ENCODE measurements at regions not wholly inside any gene's neighbourhood (a gene's known extent, or its start where the extent isn't known, plus 50 kb on each side); places are given as distances from the start of the nearest gene placed in this dataset.
"Not testable (repeated sequence)": the region's sequence is repeated elsewhere in the genome, so short reads cannot be mapped to it uniquely, and the experiment has no call there.

DNA sequence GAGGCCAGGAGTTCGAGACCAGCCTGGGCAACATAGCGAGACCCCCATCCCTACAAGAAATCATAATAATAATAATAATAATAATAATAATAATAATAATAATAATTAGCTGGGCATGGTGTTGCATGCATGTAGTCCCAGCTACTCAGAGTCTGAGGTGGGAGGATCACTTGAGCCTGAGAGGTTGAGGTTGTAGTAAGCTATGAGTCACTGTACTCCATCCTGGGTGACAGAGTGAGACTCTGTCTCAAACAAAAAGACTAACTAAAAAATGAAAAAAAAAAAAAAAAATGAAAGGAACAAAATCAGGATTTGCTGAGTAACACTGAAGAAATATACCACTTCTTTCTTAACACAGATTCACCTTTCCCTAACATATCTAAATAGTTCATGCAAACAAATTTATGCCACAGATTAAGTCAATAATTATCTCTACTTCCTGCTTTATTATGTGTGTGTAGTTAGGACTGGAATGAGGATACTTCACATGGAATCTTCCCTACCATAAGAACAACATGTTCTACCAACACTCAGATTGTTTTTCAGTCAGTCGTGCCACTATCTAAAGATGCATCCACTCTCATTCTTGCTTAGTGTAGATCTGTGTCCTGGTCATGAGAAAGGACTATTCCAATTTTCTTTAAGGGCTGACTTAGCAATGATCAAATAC is 928.7 kb downstream of the SLC4A3 start:
- DNase-seq (ENCODE audit: low read depth), result no peak

DNA sequence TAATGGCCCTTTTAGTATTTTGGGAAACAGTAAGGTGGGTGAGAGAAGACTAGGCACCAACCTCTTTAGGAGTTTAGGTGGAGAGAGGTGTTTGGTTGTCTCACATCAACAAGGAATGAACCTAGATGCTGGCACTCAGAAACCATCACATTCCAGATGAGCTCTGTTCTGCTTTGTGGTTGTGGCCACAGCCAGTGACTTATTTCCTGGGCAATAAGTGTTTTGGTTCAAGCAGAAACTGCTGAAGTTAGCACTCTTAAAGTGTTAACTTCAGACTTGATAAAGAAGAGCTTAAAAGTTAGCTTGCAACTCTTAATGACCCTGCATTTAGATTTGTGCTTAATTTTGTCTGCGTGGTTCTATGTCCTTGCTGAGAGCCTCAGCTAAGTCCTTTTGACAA is 929.2 kb downstream of the SLC4A3 start:
- DNase-seq (ENCODE audit: low read depth), result peak; percentile 45

GRCh38 chr2:220560192-220560591 is 932.8 kb downstream of the SLC4A3 start:
- DNase-seq (ENCODE audit: low read depth), result no peak

DNA sequence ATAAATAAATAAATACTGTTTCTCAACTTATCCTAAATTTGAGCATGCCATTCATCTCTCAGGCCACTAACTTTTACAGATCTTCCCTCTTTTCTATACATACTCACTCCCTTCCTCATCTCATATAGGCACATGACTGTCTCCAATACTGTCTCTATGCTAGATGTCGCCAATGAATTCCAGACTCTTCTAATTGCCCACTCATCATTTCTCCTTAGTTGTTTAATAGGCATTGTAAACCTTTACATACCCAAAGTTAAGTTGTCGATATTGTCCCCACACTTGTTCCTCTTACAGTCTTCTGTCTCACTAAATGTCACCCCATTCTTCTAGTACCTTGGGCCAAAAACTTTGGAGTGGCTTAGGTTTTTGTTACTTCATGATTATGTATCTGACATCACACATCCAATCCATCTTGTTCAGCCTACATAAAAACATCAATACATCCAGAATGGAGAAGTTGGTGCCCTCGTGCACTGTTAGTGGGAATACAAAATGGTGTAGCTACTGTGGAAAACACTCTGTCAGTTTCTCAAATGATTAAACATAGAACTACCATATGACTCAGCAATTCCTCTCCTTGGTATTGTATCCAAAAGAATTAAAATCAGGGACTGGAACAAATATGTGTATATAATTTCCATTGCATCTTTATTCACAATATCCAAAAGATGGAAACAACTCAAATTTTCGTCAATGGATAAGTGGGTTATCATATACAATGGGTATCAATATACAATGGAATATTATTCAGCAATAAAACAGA is 935.1 kb downstream of the SLC4A3 start:
- DNase-seq (ENCODE audit: low read depth), result no peak

- no peak for DNase-seq (ENCODE audit: low read depth)
These were observed 940.9 kb downstream of the SLC4A3 start for GRCh38 chr2:220568296-220568695.

GRCh38 chr2:220569112-220569897 is 941.9 kb downstream of the SLC4A3 start:
- no peak for DNase-seq (ENCODE audit: low read depth)

DNA sequence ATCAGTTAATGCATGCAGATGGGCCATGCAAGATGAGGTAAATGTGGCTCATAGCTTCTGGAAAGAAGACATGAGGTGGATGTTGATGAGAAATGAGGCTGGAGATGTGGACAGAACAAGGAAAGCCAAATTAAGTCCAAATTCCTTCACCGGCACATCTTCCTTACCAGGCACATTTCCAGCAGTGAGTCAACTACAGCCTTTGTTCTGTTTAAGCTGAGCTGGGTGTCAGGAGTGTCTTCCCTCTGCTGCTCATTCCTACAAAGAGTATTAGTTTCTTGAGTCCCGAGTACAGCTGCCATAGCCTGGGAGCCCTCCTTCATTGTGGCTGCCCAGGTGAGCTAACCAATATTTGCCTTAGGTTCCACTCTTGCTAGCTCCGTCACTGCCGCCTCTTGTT is 945.0 kb downstream of the SLC4A3 start:
- no peak for DNase-seq (ENCODE audit: low read depth)

- no peak for DNase-seq (ENCODE audit: low read depth)
These were observed 946.6 kb downstream of the SLC4A3 start for GRCh38 chr2:220574038-220574437.

- DNase-seq (ENCODE audit: low read depth), result no peak
These were observed 948.5 kb downstream of the SLC4A3 start for GRCh38 chr2:220575963-220576362.

GRCh38 chr2:220579452-220579851 is 952.0 kb downstream of the SLC4A3 start:
- no peak for DNase-seq (ENCODE audit: low read depth)

- no peak for DNase-seq (ENCODE audit: low read depth)
These were observed 952.7 kb downstream of the SLC4A3 start for GRCh38 chr2:220580113-220580512.

- no peak for DNase-seq (ENCODE audit: low read depth)
These were observed 956.3 kb downstream of the SLC4A3 start for GRCh38 chr2:220583725-220584124.

- no peak for DNase-seq (ENCODE audit: low read depth)
These were observed 957.8 kb downstream of the SLC4A3 start for GRCh38 chr2:220585241-220585640.

DNA sequence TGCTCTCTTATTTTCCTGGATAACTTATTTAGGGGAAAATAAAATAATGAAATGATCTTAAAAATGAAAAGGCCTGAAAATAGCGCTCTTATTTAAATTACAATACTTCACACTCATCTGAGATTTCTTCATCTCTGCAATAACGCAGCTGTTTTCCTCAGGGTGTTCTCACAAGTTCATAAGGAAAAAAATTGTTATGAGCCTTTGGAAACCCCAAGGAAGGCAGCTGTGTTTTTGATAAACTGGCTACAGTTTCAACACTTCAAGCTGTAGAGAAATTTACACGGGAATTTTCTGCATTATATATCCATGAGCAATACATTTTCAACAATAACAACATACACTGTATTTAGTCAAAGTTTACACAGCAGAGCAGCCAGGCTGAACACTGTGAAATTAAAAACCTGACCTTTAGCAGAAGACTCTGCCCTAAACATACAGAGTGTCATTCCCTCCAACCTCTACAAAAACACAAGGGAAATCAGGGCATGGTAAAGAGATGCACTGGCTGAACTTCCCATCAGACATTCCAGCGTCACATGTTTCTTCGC is 959.6 kb downstream of the SLC4A3 start:
- peak; percentile 11 for DNase-seq (ENCODE audit: low read depth)

DNA sequence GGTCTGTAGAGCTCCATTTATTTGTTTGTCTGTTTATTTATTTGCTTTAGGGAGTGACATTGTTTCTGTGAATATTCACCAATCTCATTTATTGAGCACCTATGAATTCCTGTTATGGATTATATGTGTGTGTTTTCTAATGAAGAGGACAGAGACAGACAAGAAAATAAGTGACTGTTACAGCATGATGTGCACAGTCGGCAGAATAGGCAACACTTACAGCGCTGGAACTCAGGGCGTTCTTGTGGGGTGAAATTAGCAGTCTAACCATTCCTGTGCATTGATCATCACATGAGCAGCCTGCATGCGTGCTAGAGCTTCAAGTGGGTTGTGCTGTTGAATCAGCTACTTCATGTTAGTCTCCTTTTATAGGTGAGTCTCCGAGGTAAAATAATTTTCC is 960.7 kb downstream of the SLC4A3 start:
- DNase-seq (ENCODE audit: low read depth), result no peak

- DNase-seq (ENCODE audit: low read depth), result no peak
These were observed 963.0 kb downstream of the SLC4A3 start for GRCh38 chr2:220590476-220590875.

GRCh38 chr2:220593526-220593925 is 966.1 kb downstream of the SLC4A3 start:
- DNase-seq (ENCODE audit: low read depth), result no peak

DNA sequence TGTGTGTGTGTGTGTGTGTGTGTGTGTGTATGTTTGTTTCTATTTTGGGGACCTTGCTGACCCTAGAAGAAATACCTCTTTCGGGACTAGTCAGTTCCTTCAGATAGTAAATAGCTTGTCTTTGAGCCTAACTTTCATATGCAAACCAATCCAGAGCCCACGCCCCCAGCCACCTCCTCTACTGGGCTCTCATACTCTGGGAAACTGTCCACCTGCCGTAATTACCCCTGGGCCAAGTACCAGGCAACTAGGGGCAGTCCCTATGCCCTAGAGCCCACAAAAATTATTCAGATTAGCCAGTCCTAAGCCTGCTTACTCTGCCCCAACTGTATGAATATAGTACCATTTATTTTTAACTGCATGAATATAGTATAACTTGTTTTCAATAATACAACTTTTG is 970.4 kb downstream of the EPHA4 start:
- DNase-seq (ENCODE audit: low read depth), result no peak

GRCh38 chr2:220613004-220613403 is 959.1 kb downstream of the EPHA4 start:
- not testable (repeated sequence) for DNase-seq (ENCODE audit: low read depth)

GRCh38 chr2:220614064-220614463 is 958.0 kb downstream of the EPHA4 start:
- DNase-seq (ENCODE audit: low read depth), result no peak

DNA sequence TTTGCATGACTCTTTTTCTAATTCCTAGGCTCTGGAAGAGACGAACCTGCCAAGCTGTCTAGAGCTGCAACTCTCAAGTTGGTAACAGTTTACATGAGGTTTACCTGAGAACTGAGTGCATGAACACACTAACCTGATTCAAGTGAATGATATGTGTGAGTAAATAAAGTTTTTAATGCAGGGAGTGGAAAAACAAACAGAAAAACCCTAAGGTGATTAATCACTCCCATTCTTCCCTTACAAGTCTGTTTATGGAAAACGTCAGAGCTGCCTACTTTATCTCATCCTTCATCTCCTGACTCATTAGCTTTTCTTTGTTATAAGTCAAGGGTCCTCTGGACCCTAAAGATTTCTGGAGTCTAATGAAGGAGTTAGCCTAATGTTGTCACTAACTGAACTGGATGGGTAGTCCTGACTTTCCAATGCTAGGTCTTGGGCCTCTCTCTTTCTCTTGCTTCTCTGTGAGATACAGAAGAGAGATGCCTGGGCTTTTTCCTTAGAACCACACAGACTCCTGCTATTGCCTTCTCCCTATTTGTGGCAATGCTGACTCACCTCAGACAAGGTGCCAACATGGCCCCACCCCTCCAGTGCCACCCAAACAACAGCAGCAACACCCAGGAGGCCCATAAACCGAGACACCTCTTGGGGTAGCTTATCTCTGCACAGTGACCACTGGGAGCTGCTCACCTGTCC is 952.4 kb downstream of the EPHA4 start:
- no peak for DNase-seq (ENCODE audit: low read depth)

- DNase-seq (ENCODE audit: low read depth), result no peak
These were observed 945.5 kb downstream of the EPHA4 start for GRCh38 chr2:220626603-220627002.

All from non-pigmented ciliary epithelial cell (primary cell).